DND-41 (cell line): ENCODE measurements at regions not wholly inside any gene's neighbourhood (a gene's known extent, or its start where the extent isn't known, plus 50 kb on each side); places are given as distances from the start of the nearest gene placed in this dataset.

ENCODE experiments used
- EZH2 ChIP-seq: IDR thresholded peaks from 3 replicates; pipeline ENCODE4 v1.6.1; 2012; ENCODE audit warnings: borderline replicate concordance, low read depth, mild to moderate bottlenecking, moderate library complexity, low read length, inconsistent platforms; ENCODE audit not compliant: severe bottlenecking
- TF ChIP-seq, protein P1 (sequence below): IDR thresholded peaks from 2 replicates; pipeline ENCODE4 v1.5.1; 2012; ENCODE audit warnings: borderline replicate concordance, low read length, moderate library complexity, mild to moderate bottlenecking; ENCODE audit not compliant: poor library complexity, severe bottlenecking; ENCODE audit errors: extremely low read depth

DNA sequence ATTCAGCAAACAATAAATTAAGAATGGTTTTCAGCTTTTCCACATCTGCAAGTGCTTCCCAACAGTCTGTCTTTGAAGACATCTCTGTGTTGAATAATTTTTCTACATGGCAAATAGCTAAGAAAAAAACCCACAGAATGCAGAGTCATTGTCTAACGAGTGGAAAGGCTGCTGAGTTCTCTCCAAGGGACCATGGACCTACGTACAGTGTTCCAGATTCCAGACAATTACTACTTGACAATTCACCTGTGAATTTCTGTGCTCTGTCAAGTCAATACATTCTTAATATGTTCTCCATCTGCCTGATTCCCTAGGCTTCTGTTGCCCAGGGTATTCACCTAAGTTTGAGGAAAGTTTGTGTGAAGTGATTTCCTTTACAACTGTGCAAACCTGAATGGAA lies 83.8 kb upstream of the CA10 start:
- TF ChIP-seq, protein P1, sequence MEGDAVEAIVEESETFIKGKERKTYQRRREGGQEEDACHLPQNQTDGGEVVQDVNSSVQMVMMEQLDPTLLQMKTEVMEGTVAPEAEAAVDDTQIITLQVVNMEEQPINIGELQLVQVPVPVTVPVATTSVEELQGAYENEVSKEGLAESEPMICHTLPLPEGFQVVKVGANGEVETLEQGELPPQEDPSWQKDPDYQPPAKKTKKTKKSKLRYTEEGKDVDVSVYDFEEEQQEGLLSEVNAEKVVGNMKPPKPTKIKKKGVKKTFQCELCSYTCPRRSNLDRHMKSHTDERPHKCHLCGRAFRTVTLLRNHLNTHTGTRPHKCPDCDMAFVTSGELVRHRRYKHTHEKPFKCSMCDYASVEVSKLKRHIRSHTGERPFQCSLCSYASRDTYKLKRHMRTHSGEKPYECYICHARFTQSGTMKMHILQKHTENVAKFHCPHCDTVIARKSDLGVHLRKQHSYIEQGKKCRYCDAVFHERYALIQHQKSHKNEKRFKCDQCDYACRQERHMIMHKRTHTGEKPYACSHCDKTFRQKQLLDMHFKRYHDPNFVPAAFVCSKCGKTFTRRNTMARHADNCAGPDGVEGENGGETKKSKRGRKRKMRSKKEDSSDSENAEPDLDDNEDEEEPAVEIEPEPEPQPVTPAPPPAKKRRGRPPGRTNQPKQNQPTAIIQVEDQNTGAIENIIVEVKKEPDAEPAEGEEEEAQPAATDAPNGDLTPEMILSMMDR: no peak
- no peak for TF ChIP-seq EZH2
